CD4-positive, alpha-beta T cell treated with Interleukin-21 for 1 hour (primary cell): ENCODE measurements at regions not wholly inside any gene's neighbourhood (a gene's known extent, or its start where the extent isn't known, plus 50 kb on each side); places are given as distances from the start of the nearest gene placed in this dataset.
"Not testable (repeated sequence)": the region's sequence is repeated elsewhere in the genome, so short reads cannot be mapped to it uniquely, and the experiment has no call there.

Experiments
- DNase-seq: peaks from one replicate; pipeline ENCODE4 v3.0.0-alpha.2; 2020

DNA sequence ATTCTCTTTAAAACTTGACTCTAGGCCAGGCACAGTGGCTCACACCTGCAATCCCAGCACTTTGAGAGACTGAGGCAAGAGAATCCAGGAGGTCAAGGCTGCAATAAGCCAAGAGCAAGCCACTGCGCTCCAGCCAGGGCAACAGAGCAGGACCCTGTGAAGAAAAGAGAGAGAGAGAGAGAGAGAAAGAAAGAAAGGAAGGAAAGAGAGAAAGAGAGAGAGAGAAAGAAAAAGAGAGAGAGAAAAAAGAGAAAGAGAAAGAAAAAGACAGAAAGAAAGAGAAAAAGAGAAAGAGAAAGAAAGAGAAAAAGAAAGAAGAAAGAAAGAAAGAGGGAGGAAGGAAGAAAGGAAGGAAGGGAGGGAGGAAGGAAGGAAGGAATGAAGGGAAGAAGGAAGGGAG, 76.7 kb downstream of the RIN2 start:
- DNase-seq, result no peak

DNA sequence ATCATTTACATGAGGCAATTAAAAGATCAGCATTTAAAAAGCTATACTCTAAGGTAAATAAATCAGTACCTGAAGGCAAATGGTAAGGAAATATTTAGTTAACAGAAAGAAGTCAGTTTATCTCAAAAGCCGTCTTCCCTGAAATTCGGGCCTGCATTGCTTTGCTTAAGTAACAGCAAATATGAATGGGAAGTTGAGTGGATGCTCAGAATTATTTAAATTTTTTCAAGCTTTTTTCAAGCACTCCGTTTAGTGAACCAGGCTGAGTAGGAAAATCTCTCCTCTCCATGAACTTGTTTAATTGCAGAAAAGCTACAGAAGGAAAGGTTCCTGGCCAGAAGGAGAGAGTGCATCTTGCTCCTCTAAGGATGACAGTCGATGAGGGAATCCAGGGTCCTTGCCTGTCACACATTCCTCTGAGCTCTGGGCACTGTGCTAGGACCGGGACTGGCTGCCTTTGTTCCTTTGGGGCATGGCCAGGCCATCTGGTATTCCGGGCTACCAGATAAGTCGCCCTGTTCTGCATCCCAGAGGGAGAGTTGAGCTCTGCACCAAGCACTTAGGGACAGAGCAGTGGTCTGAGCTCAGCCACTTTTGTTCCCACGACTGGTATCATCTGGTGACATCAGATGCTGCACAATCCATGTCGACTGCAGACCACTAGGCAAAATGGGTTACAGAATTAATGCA, 77.6 kb downstream of the RIN2 start:
- DNase-seq, result no peak

DNA sequence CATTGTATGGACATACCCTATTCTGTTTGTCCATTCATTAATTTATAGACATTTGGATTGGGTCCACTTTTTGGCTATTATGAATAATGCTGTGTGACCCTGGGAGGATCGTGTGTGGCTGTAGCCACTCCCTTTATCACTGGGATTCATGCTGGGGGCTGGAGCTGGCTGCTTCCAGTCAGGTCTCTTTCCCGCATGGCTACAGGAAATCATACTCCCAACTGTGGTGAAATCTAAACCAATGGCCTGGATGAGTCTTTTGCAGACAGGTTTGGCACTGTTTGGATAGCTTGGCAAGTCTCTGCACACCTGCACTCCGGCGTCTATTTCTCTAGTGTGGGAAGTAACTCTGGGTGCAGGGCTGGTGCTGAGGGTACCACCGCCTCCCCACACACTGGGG, 80.4 kb downstream of the RIN2 start:
- DNase-seq, result no peak

DNA sequence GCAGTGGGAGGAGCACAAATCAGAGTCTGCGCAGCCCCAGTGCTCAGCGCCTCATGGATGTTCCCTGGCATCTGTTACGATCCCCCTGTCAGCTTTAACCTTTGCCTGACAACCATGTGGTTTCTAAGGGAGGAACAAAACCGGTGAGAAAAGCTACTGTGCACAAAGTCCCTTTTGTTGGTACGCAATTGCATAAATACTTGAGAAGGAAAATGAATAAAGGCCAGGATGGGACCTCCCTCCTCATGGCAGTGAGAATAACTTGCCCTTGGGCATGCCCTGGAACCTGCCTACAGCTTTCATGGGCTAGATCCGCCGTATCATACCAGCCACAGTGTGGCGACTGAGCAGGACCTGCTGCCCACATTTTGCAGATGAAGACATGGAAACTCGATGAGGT, 81.0 kb downstream of the RIN2 start:
- no peak for DNase-seq

DNA sequence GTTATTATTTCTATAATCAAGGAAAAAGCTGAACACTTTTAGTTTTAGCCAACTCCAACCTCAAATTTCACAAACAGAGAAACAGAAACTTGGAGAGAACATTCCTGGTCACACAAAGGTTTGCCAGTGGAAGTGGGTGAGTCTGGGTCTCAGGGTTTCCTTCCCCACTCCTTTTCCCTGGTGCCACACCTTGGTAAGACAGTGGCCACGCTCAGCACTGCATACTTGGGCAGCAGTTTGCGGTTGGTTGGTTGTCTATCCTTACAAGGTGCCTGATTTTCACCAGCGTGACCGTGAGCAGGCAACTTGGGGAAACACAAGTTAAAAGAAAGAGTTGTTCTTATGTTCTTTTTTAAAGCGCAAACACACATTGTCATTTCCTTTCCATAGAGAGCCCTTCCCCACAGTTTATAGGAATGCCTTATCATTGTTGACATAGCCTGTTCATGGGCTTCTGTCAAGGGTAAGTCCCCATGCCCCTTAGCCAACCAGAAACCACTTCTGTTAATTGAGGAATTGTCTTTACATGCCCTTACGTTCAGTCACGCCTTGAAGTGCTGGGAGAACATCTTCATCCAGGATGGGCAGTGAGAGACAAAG, 82.2 kb downstream of the RIN2 start:
- DNase-seq, result no peak

DNA sequence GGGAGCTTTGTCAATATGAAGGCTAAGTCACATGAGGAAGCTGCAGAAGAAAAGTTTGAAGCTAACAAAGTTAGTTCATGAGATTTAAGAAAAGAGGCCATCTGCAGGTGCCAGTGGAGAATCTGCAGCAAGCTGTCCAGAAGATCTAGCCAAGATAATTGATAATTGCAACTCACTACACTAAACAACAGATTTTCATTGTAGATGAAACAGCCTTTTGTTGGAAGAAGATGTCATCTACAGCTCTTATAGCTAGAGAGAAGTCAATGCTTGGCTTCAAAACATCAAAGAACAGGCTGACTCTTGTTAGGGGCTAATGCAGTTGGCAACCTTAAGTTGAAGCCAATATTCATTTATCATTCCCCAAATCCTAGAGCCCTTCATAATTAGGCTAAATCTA, 83.7 kb downstream of the RIN2 start:
- no peak for DNase-seq

DNA sequence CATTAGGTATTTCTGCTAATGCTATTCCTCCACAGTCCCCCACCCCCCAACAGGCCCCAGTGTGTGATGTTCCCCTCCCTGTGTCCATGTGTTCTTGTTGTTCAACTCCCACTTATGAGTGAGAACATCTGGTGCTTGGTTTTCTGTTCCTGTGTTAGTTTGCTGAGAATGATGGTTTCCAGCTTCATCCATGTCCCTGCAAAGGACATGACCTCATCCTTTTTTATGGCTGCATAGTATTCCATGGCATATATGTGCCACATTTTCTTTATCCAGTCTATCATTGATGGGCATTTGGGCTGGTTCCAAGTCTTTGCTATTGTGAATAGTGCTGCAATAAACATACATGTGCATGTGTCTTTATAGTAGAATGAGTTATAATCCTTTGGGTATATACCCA, 86.8 kb downstream of the RIN2 start:
- not testable (repeated sequence) for DNase-seq

DNA sequence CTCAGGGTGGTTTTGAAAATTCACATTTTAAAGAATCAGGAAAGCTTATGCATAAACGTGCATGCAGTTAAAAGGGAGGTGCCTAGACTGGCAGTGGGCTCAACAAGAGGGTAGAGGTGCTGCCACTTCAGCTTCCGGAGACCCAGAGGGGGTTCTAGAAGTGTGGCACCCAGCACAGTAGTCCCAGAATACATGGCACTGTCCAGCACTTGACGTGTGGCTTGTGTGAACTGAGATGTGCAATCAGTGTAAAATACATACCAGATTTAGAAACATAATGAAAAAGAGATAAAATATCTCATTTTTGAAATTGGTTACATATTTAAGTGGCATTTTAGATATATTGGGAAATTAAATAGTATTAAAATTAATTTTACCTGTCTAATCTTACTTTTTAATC, 89.3 kb downstream of the RIN2 start:
- DNase-seq, result no peak

DNA sequence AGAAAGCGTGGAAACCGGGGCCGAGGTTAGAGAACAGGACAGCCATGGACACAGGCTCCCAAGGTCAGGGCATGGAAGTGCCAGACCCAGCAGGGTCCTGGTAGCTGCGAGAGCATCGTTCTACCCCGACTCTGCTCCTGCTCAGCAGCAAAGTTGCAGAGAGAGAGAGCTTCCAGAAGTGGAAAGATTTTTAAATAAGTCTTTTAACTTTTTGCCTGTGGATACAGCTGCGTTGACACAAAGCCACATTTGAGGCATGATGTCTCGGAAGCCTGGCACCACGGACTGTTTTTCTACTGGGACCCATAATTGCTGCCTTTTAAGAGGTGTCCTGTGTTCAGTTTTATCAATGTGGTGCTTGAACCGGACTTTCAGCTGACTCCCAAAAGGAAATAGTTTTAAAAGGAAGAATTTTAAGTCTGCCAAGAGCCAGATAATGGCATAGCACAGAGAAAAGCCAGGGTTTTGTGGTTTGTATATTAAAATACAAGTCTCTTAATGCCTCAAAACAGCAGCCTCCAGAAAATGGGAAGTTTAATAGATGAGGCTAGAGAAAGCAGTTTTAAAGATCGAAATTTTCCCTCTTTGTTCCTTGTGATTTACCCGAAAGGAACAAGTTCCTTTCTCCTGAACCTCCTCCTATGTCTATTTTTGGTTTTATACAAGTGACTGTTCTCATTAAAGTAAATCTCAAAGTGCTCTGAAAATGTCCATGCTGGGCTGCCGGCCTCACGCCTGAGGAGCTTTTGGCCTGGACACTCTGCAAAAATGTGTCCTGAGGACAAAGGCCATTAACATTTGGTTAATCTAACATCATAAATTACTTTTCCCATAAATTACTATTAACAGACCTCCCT, 91.5 kb downstream of the RIN2 start:
- DNase-seq, result no peak

DNA sequence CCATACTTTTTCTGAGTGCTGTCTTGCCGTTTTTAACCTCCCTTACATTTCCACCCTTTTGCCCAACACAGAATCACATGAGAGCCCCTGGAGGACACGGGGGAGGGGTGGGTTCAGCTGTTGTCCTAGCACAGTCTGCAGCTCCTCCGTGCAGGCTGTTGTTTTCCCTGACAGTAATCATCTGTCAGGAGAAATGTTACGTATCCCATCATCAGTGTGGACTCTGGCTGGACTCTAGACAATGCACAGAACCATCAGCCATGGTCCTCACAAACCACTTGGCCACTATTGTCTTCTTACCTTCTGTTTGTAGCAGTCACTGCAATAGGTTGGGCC, 92.1 kb downstream of the RIN2 start:
- DNase-seq, result no peak

DNA sequence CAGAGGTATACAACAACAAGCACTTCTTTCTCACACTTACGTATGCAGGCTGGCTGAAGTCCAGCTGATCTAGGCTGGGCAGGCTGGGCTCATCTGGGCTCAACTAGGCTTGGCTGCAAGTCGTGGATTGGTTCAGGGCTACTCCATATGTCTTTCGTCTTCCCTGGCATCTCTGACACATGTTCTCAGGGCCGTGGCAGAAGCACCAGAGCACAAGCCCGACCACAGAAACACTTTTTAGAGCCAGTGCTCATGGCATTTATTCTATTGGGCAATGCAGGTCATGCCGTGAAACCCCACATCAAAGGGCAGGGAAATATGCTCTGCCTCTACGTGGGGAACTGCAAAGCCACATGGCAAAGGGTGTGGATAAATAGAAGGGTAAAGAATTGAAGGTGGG, 93.8 kb downstream of the RIN2 start:
- DNase-seq, result no peak

DNA sequence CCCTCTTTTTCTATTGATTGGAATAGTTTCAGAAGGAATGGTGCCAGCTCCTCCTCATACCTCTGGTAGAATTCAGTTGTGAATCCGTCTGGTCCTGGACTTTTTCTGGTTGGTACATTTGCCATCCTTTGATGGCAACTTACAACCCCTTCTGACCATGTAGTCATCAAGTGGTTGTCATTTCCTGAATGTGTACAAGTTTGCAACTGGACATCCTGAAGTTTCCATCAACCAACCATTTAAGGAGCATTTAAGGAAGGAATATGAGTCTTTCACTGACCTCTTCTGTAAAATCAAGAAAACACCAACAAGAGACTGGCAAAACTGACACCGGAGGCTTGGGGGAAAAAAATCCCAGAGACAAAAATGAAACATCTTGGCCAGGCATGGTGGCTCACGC, 97.4 kb downstream of the RIN2 start:
- no peak for DNase-seq

DNA sequence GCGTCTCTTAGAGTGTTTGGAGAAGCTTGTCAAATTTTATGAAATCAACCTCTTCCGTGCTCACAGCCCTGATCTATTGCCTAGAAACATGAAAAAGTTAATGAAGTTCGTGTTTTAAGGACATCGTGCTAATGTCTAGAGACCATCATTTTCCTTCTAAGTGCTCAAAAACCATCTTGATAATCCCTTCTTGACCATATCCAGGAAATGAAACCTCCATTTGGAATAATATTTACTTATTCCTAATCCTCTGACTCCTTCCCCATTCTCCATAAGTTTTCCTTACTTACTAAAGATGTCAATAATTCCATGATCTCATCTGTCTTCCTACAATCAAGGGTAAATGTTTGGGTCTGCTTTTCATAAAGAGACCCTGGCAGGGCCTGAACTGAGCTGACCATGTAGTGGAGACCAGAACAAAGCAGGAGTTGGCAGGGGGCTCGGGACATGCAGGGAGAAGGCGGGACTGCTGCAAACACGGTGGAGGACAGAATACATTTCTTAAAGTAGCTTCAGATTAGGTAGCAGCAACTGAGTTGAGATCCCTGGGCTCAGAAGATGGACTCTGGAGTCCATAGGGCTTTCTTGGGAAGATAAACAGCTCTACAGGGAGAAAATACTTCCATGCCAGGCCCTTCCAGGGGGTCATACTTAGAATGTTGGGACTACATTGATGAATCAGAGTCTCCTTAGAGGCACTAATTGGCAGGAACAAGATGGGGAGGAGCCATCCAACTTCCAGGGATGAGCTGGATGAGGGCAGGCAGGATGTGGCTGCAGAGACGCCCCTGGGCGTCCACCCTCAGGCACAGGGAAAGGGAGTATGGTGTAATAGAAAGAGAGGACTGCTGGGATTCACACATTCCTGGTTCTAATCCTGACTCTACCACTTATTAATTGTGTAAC, 100.7 kb downstream of the RIN2 start:
- DNase-seq, result no peak

DNA sequence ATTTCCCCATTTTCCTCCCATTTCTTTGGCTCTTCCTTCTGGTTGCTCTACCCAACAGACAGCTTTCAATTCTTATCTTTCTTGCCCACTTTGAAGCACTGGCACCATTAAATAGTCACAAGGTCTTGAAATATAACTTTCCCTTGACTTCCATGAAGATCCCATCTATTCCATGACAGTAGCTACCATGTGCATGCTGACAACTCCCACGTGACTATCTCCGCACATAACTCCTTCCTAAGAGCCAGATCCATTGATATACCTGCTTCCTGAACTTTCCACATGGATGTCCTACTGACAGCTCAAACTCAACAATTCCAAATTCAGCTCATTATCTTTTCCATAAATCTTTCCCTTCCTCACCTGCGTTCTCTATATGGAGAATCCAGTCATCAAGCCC, 101.4 kb downstream of the RIN2 start:
- no peak for DNase-seq

DNA sequence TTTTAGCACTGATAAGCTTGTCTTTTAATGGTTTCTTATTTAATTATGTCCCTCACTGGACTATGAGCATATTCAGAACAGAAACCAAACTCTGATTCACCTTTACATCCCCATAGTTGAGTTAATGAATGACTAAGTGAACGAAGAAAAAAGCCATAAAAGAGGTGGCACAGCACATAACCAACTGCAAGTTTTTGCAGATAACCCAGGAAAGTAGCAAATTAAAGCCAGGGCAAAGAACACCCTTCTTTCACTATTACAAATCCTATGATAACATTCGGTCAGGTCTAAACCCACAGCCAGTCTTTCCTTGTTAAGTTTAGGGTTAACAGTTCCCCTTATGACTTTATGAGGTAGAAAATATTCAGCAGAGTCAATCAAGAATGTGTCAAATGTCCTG, 102.7 kb downstream of the RIN2 start:
- no peak for DNase-seq

DNA sequence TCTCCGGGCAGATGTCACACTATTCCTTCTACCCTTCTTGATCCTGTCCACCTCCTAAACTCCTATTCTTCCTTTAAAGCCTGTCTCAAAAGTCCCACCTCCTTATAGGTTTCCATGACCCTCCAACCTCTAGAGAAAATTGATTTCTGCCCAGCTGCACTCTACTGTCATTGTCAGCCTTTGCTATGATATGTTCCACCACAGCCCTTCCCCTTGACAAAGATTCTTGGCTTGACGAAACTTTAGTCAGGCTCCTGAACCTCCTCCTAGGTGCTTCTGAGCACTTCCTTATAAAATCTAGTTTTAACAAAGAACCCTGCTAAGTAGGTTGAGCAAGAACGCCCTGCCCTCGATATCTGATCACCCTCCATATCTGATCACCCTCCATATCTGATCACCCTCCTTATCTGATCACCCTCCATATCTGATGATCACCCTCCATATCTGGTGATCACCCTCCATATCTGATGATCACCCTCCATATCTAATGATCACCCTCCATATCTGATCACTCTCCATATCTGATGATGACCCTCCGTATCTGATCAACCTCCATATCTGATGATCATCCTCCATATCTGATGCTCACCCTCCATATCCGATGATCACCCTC, 103.2 kb downstream of the RIN2 start:
- DNase-seq, result no peak

DNA sequence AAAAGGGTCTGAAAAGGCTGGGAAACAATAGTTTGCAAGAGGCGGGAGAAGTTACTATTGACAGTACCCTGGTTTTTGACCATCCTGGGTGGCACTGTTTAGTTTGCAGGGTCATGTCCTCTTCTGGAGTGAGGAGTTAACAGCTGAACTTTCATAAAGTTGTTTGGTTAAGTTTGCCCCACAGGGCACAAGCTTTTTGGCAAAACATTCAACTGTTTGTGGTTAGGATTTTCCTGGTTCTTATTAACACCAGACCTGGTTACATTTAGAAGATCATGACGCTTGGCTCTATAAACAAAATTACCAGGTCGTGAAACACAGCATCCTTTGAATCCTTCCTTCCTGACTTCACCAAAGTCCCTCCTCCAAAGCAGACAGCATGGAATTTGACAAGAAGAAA, 106.1 kb downstream of the RIN2 start:
- DNase-seq, result no peak

DNA sequence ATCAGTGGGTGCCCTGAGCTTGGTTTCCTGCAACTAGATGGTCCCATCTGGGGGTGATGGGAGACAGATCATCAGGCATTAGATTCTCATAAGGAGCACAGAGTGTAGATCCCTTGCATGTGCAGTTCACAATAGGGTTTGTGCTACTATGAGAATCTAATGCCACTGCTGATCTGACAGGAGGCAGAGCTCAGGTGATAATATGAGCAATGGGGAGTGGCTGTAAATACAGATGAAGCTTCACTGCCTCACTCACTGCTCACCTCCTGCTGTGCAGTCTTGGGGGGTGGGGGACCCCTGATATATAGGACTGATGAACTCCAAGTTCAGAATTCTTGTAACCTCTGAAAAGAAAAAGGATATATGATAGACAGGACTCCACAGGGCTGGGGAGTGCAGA, 108.0 kb downstream of the RIN2 start:
- no peak for DNase-seq

DNA sequence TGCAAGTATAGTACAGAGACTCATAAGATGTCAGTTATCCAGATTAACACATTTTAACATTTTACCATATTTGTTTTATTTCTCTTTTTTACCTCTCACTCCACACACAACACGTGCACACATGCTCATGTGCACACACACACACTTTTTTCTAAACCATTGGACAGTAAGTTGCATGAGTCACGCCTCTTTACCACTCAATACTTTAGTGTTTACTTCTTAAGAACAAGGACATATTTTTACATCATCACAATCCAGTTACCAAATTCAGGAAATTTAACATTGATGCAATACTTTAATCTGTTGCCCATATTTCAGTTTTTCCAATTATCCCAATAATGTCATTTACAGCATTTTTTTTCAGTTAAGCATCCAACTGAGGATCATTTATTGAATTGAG, 109.0 kb downstream of the RIN2 start:
- no peak for DNase-seq

DNA sequence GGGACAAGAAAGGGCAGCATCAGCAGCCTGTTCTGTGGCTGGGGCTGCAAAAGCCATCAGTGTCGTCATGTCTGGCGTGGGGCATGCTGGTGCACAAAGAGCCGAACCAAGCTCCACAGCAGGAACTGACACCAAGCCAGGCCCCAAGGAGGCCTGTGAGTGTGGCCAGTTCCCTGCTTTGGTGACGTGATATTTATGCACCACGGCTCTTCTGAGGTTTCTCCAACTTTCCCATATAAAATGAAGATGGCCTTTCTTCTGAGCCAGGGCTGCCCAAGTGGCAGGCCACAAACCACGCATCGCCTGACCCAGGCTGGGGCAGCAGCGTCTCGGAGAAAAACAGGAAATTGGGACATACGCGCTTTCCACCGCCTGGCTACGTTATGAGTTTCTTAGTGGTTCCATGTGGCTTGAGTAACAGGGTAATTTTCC, 109.9 kb downstream of the RIN2 start:
- no peak for DNase-seq

DNA sequence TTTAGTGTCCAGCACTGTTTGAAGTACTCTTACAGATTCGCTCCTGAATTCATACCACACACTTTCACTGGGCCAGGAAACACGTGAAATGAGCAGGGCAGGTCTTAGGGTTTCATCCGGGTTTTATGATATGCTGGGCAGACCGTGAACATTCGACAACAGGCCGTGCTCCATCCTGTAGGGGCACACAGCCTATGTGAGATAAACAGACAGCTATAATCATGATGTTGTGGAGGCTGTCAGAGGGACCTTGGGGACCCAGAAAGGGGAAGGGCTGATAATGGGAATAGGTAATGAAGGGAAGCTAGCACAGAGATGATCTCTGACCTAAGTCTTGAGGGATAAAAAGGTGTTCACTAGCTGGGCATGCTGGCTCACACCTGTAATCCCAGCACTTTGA, 110.4 kb downstream of the RIN2 start:
- DNase-seq, result no peak

DNA sequence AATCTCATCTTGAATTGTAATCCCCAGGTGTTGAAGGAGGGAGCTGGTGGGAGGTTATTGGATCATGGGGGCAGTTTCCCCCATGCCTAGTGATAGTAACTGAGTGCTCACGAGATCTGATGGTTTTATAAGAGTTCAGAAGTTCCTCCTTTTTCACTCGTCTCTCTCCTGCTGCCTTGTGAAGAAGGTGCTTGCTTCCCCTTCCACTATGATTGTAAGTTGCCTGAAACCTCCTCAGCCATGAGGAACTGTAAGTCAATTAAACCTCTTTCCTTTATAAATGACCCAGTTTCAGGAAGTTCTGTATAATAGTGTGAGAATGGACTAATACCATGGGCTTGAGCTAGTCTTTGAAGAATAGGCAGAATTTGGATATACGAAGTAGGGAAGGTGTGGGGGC, 113.9 kb downstream of the RIN2 start:
- DNase-seq, result no peak
